VCaP (cell line): ENCODE measurements at regions not wholly inside any gene's neighbourhood (a gene's known extent, or its start where the extent isn't known, plus 50 kb on each side); places are given as distances from the start of the nearest gene placed in this dataset.

ENCODE experiments used
- H3K27ac ChIP-seq: fragments of 450-650 bp; 2 replicates; pipeline ENCODE4 v1.5.1; 2017
- TF ChIP-seq, protein P1 (sequence below): fragments of 450-650 bp; conservative IDR thresholded peaks from 2 replicates; pipeline ENCODE4 v1.5.1; 2017; ENCODE audit warnings: mild to moderate bottlenecking, moderate library complexity

DNA sequence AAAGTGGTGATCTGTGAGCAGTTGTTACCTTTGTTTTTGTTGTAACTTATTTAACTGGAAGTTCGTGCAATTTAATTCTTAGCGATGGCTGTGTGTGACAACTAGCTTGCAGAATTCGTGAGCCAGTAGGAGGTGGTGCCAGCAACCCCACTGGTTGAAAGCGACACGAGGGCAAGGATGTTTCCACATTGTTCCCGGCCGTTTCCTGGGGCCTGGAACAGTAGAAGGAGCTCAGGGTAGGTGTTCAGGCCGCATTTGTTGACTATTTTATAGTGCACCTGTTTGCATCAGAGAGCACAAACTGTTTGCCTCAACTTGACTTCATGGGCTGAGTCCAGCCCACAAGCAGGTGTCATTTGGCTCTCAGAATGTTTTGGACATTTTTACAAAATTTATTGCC, 112.1 kb upstream of the PTPN1 start:
- TF ChIP-seq, protein P1, sequence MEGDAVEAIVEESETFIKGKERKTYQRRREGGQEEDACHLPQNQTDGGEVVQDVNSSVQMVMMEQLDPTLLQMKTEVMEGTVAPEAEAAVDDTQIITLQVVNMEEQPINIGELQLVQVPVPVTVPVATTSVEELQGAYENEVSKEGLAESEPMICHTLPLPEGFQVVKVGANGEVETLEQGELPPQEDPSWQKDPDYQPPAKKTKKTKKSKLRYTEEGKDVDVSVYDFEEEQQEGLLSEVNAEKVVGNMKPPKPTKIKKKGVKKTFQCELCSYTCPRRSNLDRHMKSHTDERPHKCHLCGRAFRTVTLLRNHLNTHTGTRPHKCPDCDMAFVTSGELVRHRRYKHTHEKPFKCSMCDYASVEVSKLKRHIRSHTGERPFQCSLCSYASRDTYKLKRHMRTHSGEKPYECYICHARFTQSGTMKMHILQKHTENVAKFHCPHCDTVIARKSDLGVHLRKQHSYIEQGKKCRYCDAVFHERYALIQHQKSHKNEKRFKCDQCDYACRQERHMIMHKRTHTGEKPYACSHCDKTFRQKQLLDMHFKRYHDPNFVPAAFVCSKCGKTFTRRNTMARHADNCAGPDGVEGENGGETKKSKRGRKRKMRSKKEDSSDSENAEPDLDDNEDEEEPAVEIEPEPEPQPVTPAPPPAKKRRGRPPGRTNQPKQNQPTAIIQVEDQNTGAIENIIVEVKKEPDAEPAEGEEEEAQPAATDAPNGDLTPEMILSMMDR, result no peak
- H3K27ac ChIP-seq, result no peak overlapping the region

DNA sequence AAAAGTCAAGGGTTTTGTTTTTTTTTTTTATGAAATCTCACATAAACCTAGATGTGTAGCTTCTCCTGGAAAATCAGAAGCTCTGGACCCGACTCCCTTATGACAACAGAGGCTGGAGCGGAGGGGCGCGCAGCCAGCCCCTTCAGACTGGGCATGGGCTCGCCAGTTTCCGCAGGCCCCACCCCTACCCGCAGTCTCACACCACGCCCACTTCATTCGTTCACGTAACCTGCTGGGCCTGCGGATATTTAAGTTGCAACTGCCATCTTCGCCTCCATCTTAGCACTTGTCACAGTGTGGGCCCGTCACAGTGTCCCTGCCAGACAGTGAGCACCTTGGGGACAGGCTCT, 111.7 kb upstream of the PTPN1 start:
- no peak overlapping the region for H3K27ac ChIP-seq
- TF ChIP-seq, protein P1, result no peak

DNA sequence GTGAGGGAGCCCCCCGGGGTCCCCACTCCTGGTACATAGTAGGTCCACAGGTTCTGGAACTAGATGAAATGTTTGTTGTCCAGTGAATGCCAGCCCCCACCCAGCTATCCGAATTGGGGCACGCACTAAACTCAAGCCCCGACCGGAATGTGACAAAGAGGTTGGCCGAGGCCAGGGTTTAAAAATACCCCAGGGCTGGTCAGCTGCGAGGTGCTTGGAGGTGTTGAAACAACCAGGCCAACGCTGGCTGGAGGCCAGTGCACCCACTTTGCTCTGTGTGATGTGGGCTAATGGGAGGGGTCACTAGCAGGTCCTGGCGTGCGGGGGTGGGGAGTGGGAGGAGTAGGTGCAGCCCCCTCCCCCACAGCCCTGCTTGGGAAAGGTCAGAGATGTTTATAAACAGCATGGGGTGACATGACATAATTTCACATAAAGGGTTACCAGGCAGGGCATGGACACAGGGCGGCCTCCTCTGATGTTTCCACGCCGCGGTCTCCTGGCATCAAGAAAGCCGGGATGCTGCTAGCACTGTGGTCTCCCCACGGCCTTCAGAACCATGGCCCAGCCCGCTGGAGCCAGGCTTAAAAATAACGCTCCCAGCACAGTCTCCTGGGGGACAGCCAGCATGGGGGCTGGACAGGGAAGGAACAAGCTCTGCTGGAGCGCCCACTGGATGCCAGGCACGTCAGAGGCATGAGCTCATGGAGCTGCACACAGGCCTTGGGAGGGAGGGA, 111.2 kb upstream of the PTPN1 start:
- TF ChIP-seq, protein P1, result no peak
- no peak overlapping the region for H3K27ac ChIP-seq

DNA sequence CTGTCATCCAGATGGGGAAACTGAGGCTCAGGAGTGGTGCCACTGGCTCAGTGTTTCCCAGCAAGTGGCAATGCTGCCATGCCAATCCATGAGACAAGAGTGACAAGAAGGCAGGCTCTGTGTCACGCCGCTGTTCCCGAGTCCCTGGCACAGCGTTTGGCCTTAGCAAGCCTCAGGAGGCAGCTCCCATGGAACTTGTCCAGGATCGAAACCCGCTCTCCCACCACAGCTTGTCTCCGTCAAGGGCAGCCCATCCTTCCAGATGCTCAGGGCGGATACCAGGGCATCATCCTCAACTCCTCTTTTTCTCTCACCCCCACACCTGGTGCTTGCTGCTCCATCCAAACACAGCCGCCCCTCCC, 110.6 kb upstream of the PTPN1 start:
- TF ChIP-seq, protein P1, result no peak
- no peak overlapping the region for H3K27ac ChIP-seq

DNA sequence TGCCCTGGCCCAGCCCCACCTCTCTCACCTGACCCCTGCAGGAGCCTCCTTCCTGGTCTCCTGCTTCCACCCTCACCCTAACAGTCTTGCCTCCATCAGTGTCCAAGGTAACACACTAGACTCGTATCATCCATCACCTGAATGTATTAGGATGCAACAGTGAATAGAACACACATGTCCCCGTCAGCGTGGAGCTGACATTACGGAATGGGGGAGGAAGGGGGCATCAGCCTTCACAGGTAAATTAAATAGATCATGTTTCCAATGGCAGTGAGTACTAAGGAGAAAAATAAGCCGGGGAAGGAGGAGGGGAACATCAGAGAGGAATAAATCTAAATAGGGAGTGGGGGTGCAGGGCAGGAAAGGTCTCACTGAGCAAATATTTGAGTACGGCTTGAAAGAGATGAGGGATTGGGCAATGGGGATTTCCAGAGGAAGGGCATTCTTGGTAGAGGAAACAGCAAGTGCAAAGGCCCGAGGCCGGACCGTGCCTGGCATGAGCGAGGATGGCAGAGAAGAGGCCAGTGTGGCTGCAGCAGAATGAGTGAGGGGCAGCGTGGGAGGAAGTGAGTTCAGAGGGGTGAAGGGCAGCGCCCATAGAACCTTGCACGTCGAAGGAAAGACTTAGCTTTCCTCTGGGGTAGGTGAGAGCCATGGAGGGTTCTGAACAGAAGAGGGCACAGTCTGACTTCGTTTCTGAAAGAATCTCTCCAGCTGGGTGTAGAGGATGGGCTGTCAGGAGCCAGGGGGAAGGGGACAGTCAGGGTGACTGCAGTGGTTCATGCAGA, 110.1 kb upstream of the PTPN1 start:
- H3K27ac ChIP-seq, result no peak overlapping the region
- TF ChIP-seq, protein P1, result no peak

DNA sequence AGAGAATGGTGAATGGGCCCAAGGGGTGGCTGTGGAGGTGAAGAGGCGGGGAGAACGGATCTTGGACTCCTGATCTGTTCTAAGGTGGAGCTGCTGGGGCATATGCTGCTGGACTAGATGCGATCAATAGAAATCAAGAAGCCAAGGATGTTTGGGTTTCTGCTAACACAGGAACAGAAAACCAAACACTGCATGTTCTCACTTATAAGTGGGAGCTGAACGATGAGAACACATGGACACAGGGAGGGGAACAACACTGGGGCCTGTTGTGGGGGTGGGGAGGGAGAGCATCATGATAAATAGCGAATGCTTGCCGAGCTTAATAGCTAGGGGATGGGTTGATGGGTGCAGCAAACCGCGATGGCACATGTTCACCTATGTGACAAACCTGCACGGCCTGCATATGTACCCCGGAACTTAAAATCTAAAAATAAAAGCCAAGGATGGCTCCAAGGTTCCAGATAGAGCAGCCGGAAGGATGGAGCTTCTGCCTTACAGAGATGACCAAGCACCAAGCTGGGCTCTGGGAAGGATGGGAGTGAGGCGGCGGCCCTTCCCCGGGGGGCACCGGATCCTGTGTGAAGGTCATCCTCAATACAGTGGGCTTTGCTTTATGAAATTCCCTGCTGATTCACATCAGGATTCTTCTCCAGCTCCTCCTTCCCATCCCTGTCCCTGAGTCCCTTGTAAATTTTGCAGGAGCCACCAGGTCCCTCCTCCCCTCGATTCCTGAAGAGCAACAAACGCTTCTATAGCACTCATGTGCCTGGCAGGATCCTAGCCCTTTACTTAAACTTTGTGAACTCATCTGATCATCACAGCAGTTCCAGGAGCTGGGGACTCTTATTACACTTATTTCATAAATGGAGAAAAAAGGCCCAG, 109.2 kb upstream of the PTPN1 start:
- H3K27ac ChIP-seq, result no peak overlapping the region
- TF ChIP-seq, protein P1, result no peak
